Activated CD8-positive, alpha-beta T cell treated with anti-CD3 and anti-CD28 coated beads for 36 hours (primary cell): ENCODE measurements at regions not wholly inside any gene's neighbourhood (a gene's known extent, or its start where the extent isn't known, plus 50 kb on each side); places are given as distances from the start of the nearest gene placed in this dataset.

Source experiments
- ATAC-seq: fragments of 200-7000 bp; cut with Tn5 transposase; one replicate; pipeline ENCODE4 v1.10.0; 2021; ENCODE audit warnings: mild to moderate bottlenecking, moderate library complexity
- CTCF ChIA-PET: fragments of 350-600 bp; sonication (Branson Sonifier 250); formaldehyde crosslinking; loops from one replicate; lab custom pipeline; 2021; ENCODE audit warnings: antibody characterized with exemption; lab: Charles Lee
- POLR2A ChIA-PET: fragments of 350-600 bp; sonication (Branson Sonifier 250); formaldehyde crosslinking; loops from one replicate; lab custom pipeline; 2021; ENCODE audit warnings: antibody characterized with exemption; lab: Charles Lee
- DNase-seq: peaks from one replicate; pipeline ENCODE4 v3.0.0-alpha.2; 2020
- H3K27ac Mint-ChIP-seq: one replicate; pipeline ENCODE4 v1.8.0; 2021; ENCODE audit warnings: mild to moderate bottlenecking, mixed read lengths
- H3K27me3 Mint-ChIP-seq: one replicate; pipeline ENCODE4 v1.8.0; 2021; ENCODE audit warnings: mixed read lengths
- H3K36me3 Mint-ChIP-seq: one replicate; pipeline ENCODE4 v1.8.0; 2021; ENCODE audit warnings: low read depth, mixed read lengths
- H3K4me1 Mint-ChIP-seq: one replicate; pipeline ENCODE4 v1.8.0; 2021; ENCODE audit warnings: low read depth, mixed read lengths
- H3K4me3 Mint-ChIP-seq: one replicate; pipeline ENCODE4 v1.8.0; 2021; ENCODE audit warnings: mild to moderate bottlenecking, moderate library complexity, mixed read lengths
- H3K9me3 Mint-ChIP-seq: one replicate; pipeline ENCODE4 v1.8.0; 2021; ENCODE audit warnings: mixed read lengths
- CTCF ChIP-seq: fragments of 200-600 bp; IDR thresholded peaks from one replicate; pipeline ENCODE4 v1.8.0; 2022; ENCODE audit warnings: antibody characterized with exemption, mild to moderate bottlenecking
- intact Hi-C: fragments of 100-400 bp; cut with micrococcal nuclease; formaldehyde crosslinking; loops from one replicate; pipeline ENCODE4 v1.10.0; 2022

- ChIA-PET CTCF (no interaction called here), POLR2A (no interaction called here)
- Mint-ChIP-seq H3K27me3 (no peaks in the 10 kb centered on the region), H3K27ac (no peak overlapping the region), H3K4me3 (no peak overlapping the region), H3K9me3 (no peaks in the 10 kb centered on the region), H3K36me3 (no peaks in the 10 kb centered on the region), H3K4me1 (no peaks in the 10 kb centered on the region)
- no peak for ATAC-seq
- no peak for TF ChIP-seq CTCF
- intact Hi-C loops = no loop called here
- DNase-seq = no peak
These were observed 116.3 kb upstream of the SLC25A48 start for GRCh38 chr5:135718151-135718550.

- ATAC-seq (no peak), DNase-seq (no peak)
- no peak overlapping the region for H3K4me3 Mint-ChIP-seq
- CTCF ChIA-PET = no interaction called here
- no peaks in the 10 kb centered on the region for H3K9me3 Mint-ChIP-seq
- POLR2A ChIA-PET = no interaction called here
- peaks cover 1% of the 10 kb centered on the region for H3K27me3 Mint-ChIP-seq
- H3K27ac Mint-ChIP-seq = no peak overlapping the region
- no peaks in the 10 kb centered on the region for H3K4me1 Mint-ChIP-seq
- H3K36me3 Mint-ChIP-seq = no peaks in the 10 kb centered on the region
- TF ChIP-seq CTCF = no peak
- intact Hi-C loops = no loop called here
These were observed 119.0 kb upstream of the SLC25A48 start for GRCh38 chr5:135715267-135716055.

- no peaks in the 10 kb centered on the region for H3K9me3 Mint-ChIP-seq
- DNase-seq (no peak), ATAC-seq (no peak)
- H3K4me1 Mint-ChIP-seq = no peaks in the 10 kb centered on the region
- H3K36me3 Mint-ChIP-seq = no peaks in the 10 kb centered on the region
- H3K27ac Mint-ChIP-seq = no peak overlapping the region
- intact Hi-C loops = no loop called here
- no peak overlapping the region for H3K4me3 Mint-ChIP-seq
- H3K27me3 Mint-ChIP-seq = peaks cover 3% of the 10 kb centered on the region
- CTCF ChIA-PET = no interaction called here
- POLR2A ChIA-PET = no interaction called here
- no peak for TF ChIP-seq CTCF
These were observed 120.2 kb upstream of the SLC25A48 start for GRCh38 chr5:135714126-135714894.

- TF ChIP-seq CTCF = no peak
- no peak overlapping the region for H3K4me3 Mint-ChIP-seq
- H3K36me3 Mint-ChIP-seq = no peaks in the 10 kb centered on the region
- CTCF ChIA-PET = no interaction called here
- intact Hi-C loops = no loop called here
- no peak overlapping the region for H3K27ac Mint-ChIP-seq
- POLR2A ChIA-PET = no interaction called here
- no peaks in the 10 kb centered on the region for H3K4me1 Mint-ChIP-seq
- ATAC-seq (no peak), DNase-seq (no peak)
- H3K9me3 Mint-ChIP-seq = no peaks in the 10 kb centered on the region
- peaks cover 3% of the 10 kb centered on the region for H3K27me3 Mint-ChIP-seq
These were observed 121.1 kb upstream of the SLC25A48 start for GRCh38 chr5:135713161-135713915.

GRCh38 chr5:135711911-135712310, 122.6 kb upstream of the SLC25A48 start:
- Mint-ChIP-seq H3K36me3 (no peaks in the 10 kb centered on the region), H3K27ac (no peak overlapping the region), H3K9me3 (no peaks in the 10 kb centered on the region), H3K4me1 (no peaks in the 10 kb centered on the region), H3K4me3 (no peak overlapping the region), H3K27me3 (peaks cover 3% of the 10 kb centered on the region)
- POLR2A ChIA-PET = no interaction called here
- no peak for TF ChIP-seq CTCF
- CTCF ChIA-PET = no interaction called here
- intact Hi-C loops = no loop called here
- no peak for DNase-seq
- no peak for ATAC-seq
